HEK293 (cell line): ENCODE measurements at regions not wholly inside any gene's neighbourhood (a gene's known extent, or its start where the extent isn't known, plus 50 kb on each side); places are given as distances from the start of the nearest gene placed in this dataset.

ENCODE experiments used
- PBX3 ChIP-seq: sonication (generic); formaldehyde crosslinking; IDR thresholded peaks from 2 replicates; pipeline ENCODE4 v1.8.1; 2022; ENCODE audit warnings: mild to moderate bottlenecking, moderate library complexity, missing genetic modification reagents
- ZBTB21 ChIP-seq: fragments of 450-650 bp; formaldehyde crosslinking; IDR thresholded peaks from 2 replicates; pipeline ENCODE4 v1.5.1; 2017; ENCODE audit warnings: missing biosample characterization, missing genetic modification characterization
- ZNF169 ChIP-seq: fragments of 450-650 bp; formaldehyde crosslinking; IDR thresholded peaks from 2 replicates; pipeline ENCODE4 v1.5.1; 2016; ENCODE audit warnings: missing biosample characterization, missing genetic modification characterization
- ZNF335 ChIP-seq: fragments of 450-650 bp; formaldehyde crosslinking; conservative IDR thresholded peaks from 2 replicates; pipeline ENCODE4 v1.5.1; 2016; ENCODE audit warnings: missing biosample characterization, missing genetic modification characterization
- ZNF830 ChIP-seq: fragments of 450-650 bp; IDR thresholded peaks from 2 replicates; pipeline ENCODE4 v1.5.0; 2018; ENCODE audit warnings: missing biosample characterization, missing genetic modification characterization, low read depth, mild to moderate bottlenecking, moderate library complexity

GRCh38 chrX:98294310-98294709, 1410.6 kb downstream of the RPA4 start:
- TF ChIP-seq ZBTB21 (no peak), ZNF335 (tag by site-specific recombination) (no peak), ZNF830 (tag by site-specific recombination) (no peak), ZNF169 (tag by site-specific recombination) (no peak), PBX3 (CRISPR knock-in tag) (no peak)
